SH-SY5Y (cell line): ENCODE measurements at regions not wholly inside any gene's neighbourhood (a gene's known extent, or its start where the extent isn't known, plus 50 kb on each side); places are given as distances from the start of the nearest gene placed in this dataset.

Experiments
- GATA2 ChIP-seq: IDR thresholded peaks from 2 replicates; pipeline ENCODE4 v1.6.1; 2011; ENCODE audit warnings: mild to moderate bottlenecking, low read depth, low read length
- GATA3 ChIP-seq: IDR thresholded peaks from 2 replicates; pipeline ENCODE4 v1.6.1; 2011; ENCODE audit warnings: low read depth, mild to moderate bottlenecking, low read length, moderate library complexity

DNA sequence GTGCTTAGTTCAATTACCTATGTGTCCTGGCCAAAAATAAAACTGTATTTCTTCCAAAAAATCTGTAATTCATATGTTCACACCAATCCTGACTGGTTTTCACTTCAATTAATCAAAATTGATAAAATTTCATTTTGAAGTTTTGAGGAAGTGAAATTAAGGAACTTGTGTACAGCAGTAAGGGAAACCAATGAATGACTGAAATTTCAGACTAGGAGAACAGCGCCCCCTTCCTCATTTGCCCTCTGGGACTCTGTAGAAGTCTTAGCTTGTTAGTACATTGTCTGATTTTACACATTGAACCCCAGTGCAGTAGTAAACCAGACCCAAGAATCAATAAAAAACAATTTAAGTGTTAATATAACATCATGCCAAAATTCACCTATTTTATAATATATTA is 495.3 kb upstream of the AGTR1 start:
- TF ChIP-seq GATA2 = no peak
- TF ChIP-seq GATA3 = no peak
